Fibroblast of mammary gland (primary cell): ENCODE measurements at regions not wholly inside any gene's neighbourhood (a gene's known extent, or its start where the extent isn't known, plus 50 kb on each side); places are given as distances from the start of the nearest gene placed in this dataset.

Source experiments
- DNase-seq: peaks from one replicate; pipeline ENCODE4 v3.0.0-alpha.2; 2010; ENCODE audit warnings: low read depth
- H3K4me3 ChIP-seq: 2 replicates; pipeline ENCODE4 v1.5.1; 2011; ENCODE audit warnings: low read depth, mild to moderate bottlenecking, low read length, moderate library complexity; ENCODE audit not compliant: control insufficient read depth
- CTCF ChIP-seq: conservative IDR thresholded peaks from 2 replicates; pipeline ENCODE4 v1.5.1; 2011; ENCODE audit warnings: low read depth, low read length, inconsistent platforms; ENCODE audit not compliant: control insufficient read depth, insufficient read depth

GRCh38 chr22:49466878-49467595, 360.6 kb downstream of the BRD1 start:
- no peak for DNase-seq
- no peak for TF ChIP-seq CTCF
- no peak overlapping the region for H3K4me3 ChIP-seq

GRCh38 chr22:49464037-49464436, 363.6 kb downstream of the BRD1 start:
- no peak overlapping the region for H3K4me3 ChIP-seq
- TF ChIP-seq CTCF, result no peak
- DNase-seq, result no peak

- no peak overlapping the region for H3K4me3 ChIP-seq
- no peak for DNase-seq
- TF ChIP-seq CTCF, result no peak
Measured at GRCh38 chr22:49462795-49463194, 364.9 kb downstream of the BRD1 start.

GRCh38 chr22:49462291-49462690, 365.4 kb downstream of the BRD1 start:
- no peak overlapping the region for H3K4me3 ChIP-seq
- TF ChIP-seq CTCF, result no peak
- no peak for DNase-seq

GRCh38 chr22:49461674-49462073, 366.0 kb downstream of the BRD1 start:
- no peak for TF ChIP-seq CTCF
- H3K4me3 ChIP-seq, result no peak overlapping the region
- DNase-seq, result no peak

- H3K4me3 ChIP-seq, result no peak overlapping the region
- DNase-seq, result no peak
- no peak for TF ChIP-seq CTCF
Measured at GRCh38 chr22:49460592-49461281, 366.9 kb downstream of the BRD1 start.

- no peak for TF ChIP-seq CTCF
- no peak for DNase-seq
- no peak overlapping the region for H3K4me3 ChIP-seq
Measured at GRCh38 chr22:49460091-49460490, 367.6 kb downstream of the BRD1 start.
